Mesendoderm (in vitro differentiated cells): ENCODE measurements at regions not wholly inside any gene's neighbourhood (a gene's known extent, or its start where the extent isn't known, plus 50 kb on each side); places are given as distances from the start of the nearest gene placed in this dataset.

Experiments
- DNase-seq: peaks from one replicate; pipeline ENCODE4 v3.0.0; 2013
- H2AK5ac ChIP-seq: 2 replicates; pipeline ENCODE4 v1.6.1; 2013; ENCODE audit warnings: low read length, inconsistent platforms
- H2BK120ac ChIP-seq: 2 replicates; pipeline ENCODE4 v1.6.1; 2013; ENCODE audit warnings: low read depth, mild to moderate bottlenecking, low read length, moderate library complexity, mixed read lengths
- H2BK15ac ChIP-seq: replicated peaks from 2 replicates; pipeline ENCODE4 v1.6.1; 2013; ENCODE audit warnings: low read depth, mild to moderate bottlenecking, moderate library complexity
- H2BK5ac ChIP-seq: 2 replicates; pipeline ENCODE4 v1.6.1; 2013; ENCODE audit warnings: low read length, inconsistent platforms
- H3K18ac ChIP-seq: 2 replicates; pipeline ENCODE4 v1.6.1; 2013; ENCODE audit warnings: mild to moderate bottlenecking, low read length, mixed read lengths
- H3K23ac ChIP-seq: one replicate; pipeline ENCODE4 v1.6.1; 2013; ENCODE audit warnings: low read length
- H3K27ac ChIP-seq: 2 replicates; pipeline ENCODE4 v1.5.1; 2013; ENCODE audit warnings: low read depth, mild to moderate bottlenecking, inconsistent platforms, low read length, moderate library complexity
- H3K27me3 ChIP-seq: 2 replicates; pipeline ENCODE4 v1.6.1; 2013; ENCODE audit warnings: low read length, control low read depth, mild to moderate bottlenecking, inconsistent platforms; ENCODE audit not compliant: insufficient read depth, poor library complexity
- H3K36me3 ChIP-seq: 2 replicates; pipeline ENCODE4 v1.6.1; 2013; ENCODE audit warnings: low read length, inconsistent platforms; ENCODE audit not compliant: control insufficient read depth, insufficient read depth
- H3K4ac ChIP-seq: one replicate; pipeline ENCODE4 v1.6.1; 2013; ENCODE audit warnings: low read depth, mild to moderate bottlenecking, low read length, moderate library complexity
- H3K4me1 ChIP-seq: 2 replicates; pipeline ENCODE4 v1.6.1; 2013; ENCODE audit warnings: low read depth, low read length, inconsistent platforms; ENCODE audit not compliant: control insufficient read depth
- H3K4me2 ChIP-seq: 2 replicates; pipeline ENCODE4 v1.6.1; 2013; ENCODE audit warnings: low read length
- H3K4me3 ChIP-seq: 2 replicates; pipeline ENCODE4 v1.5.1; 2013; ENCODE audit warnings: mild to moderate bottlenecking, low read length
- H3K56ac ChIP-seq: one replicate; pipeline ENCODE4 v1.6.1; 2013; ENCODE audit warnings: low read length
- H3K79me1 ChIP-seq: 2 replicates; pipeline ENCODE4 v1.6.1; 2013; ENCODE audit warnings: low read length, inconsistent platforms
- H3K79me2 ChIP-seq: 2 replicates; pipeline ENCODE4 v1.6.1; 2013; ENCODE audit warnings: mild to moderate bottlenecking, low read length; ENCODE audit not compliant: control insufficient read depth, insufficient read depth
- H3K9ac ChIP-seq: 2 replicates; pipeline ENCODE4 v1.6.1; 2013; ENCODE audit warnings: low read length, inconsistent platforms
- H4K5ac ChIP-seq: one replicate; pipeline ENCODE4 v1.6.1; 2013; ENCODE audit warnings: low read length
- H4K8ac ChIP-seq: one replicate; pipeline ENCODE4 v1.6.1; 2013; ENCODE audit warnings: low read depth, mild to moderate bottlenecking, control low read depth, low read length, moderate library complexity
- WGBS: extraction: QIAGEN DNeasy Blood & Tissue Kit; methylation state at CpG from one replicate; pipeline ENCODE4 v1.1.7; 2013; ENCODE audit warnings: low lambda C conversion rate, missing lambda C conversion rate; ENCODE audit not compliant: insufficient coverage; ENCODE audit errors: extremely low coverage; 5-methylcytosine and 5-hydroxymethylcytosine counted together

- H3K79me2 ChIP-seq, result no peaks in the 10 kb centered on the region
- peak overlapping the region; percentile 32 for H3K9ac ChIP-seq
- H3K79me1 ChIP-seq, result no peaks in the 10 kb centered on the region
- H4K5ac ChIP-seq, result no peak overlapping the region
- no peak overlapping the region for H3K23ac ChIP-seq
- no peak overlapping the region for H2BK15ac ChIP-seq
- no peak overlapping the region for H3K4me2 ChIP-seq
- H3K4me1 ChIP-seq, result peaks cover 5% of the 10 kb centered on the region
- H2BK120ac ChIP-seq, result no peak overlapping the region
- H3K27me3 ChIP-seq, result no peaks in the 10 kb centered on the region
- H2BK5ac ChIP-seq, result peak overlapping the region; percentile 63
- no peaks in the 10 kb centered on the region for H3K36me3 ChIP-seq
- H3K4ac ChIP-seq, result no peak overlapping the region
- no peak overlapping the region for H3K18ac ChIP-seq
- H4K8ac ChIP-seq, result no peak overlapping the region
- peak overlapping the region; percentile 73 for H3K56ac ChIP-seq
- no CpG with 5 or more reads among the region's 14 CpGs for WGBS
- peak overlapping the region; percentile 69 for H2AK5ac ChIP-seq
- H3K27ac ChIP-seq, result no peak overlapping the region
- H3K4me3 ChIP-seq, result no peak overlapping the region
- peak; percentile 86 for DNase-seq
Observed at GRCh38 chr14:45526715-45527549, 273.9 kb upstream of the MIS18BP1 start.

DNA sequence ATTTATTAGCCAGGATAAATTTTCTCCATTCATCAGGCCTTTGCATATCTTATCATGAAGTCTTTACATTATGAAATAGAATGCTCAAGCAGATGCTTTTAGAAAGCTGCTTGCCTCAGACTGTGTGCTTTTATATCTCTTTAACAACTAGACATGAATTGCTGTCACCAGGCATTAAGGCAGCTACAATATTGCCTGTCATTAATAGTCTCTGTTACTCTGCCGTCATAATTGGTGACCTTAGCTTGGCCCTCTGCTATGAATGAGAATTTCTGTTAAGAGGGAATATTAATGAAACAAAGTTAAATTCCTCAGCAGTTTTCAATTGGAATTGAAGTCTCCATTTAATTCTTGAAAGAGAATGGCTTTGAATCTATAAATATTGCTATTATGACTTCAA, 266.8 kb upstream of the MIS18BP1 start:
- Histone ChIP-seq H3K79me1 (no peaks in the 10 kb centered on the region), H4K8ac (no peak overlapping the region), H3K56ac (no peak overlapping the region), H3K9ac (no peak overlapping the region), H2BK120ac (no peak overlapping the region), H3K4ac (no peak overlapping the region), H3K4me1 (no peaks in the 10 kb centered on the region), H3K36me3 (no peaks in the 10 kb centered on the region), H3K27ac (no peak overlapping the region), H2AK5ac (no peak overlapping the region), H2BK5ac (no peak overlapping the region), H2BK15ac (no peak overlapping the region), H3K23ac (no peak overlapping the region), H3K79me2 (no peaks in the 10 kb centered on the region), H4K5ac (no peak overlapping the region), H3K18ac (no peak overlapping the region), H3K4me2 (no peak overlapping the region), H3K27me3 (no peaks in the 10 kb centered on the region), H3K4me3 (no peak overlapping the region)
- no CpG with 5 or more reads among the region's 1 CpG for WGBS
- DNase-seq, result no peak

DNA sequence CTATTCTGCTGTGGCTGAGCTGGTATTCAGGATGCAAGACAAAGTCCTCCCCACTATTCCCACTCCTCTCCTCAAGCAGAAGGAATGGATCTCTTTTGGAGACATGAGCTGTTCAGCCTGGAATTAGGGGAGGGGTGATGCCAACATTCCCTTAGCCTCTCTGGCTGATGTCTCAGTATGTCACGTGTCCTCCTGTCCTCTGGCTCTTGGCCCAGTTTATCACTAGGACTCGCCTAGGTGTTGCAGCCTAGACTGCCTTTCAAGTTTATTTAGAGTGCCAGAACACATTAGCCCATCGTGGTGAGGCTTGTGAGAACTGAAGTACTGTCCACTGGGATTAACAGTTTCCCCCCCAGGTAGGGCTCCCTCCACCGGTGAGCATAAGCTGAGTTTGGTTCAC, 239.9 kb upstream of the MIS18BP1 start:
- Histone ChIP-seq H3K9ac (no peak overlapping the region), H3K79me2 (no peaks in the 10 kb centered on the region), H3K27ac (no peak overlapping the region), H3K4ac (no peak overlapping the region), H2BK120ac (no peak overlapping the region), H4K5ac (no peak overlapping the region), H2AK5ac (no peak overlapping the region), H4K8ac (no peak overlapping the region), H2BK15ac (no peak overlapping the region), H3K79me1 (no peaks in the 10 kb centered on the region), H3K4me3 (no peak overlapping the region), H3K4me2 (no peak overlapping the region), H3K18ac (peak overlapping the region; percentile 3), H3K27me3 (no peaks in the 10 kb centered on the region), H2BK5ac (no peak overlapping the region), H3K56ac (no peak overlapping the region), H3K4me1 (peaks cover 2% of the 10 kb centered on the region), H3K36me3 (no peaks in the 10 kb centered on the region), H3K23ac (no peak overlapping the region)
- no CpG with 5 or more reads among the region's 4 CpGs for WGBS
- peak; percentile 31 for DNase-seq

GRCh38 chr14:45491914-45492313, 238.9 kb upstream of the MIS18BP1 start:
- no peak overlapping the region for H4K5ac ChIP-seq
- H2BK15ac ChIP-seq, result no peak overlapping the region
- H2AK5ac ChIP-seq, result no peak overlapping the region
- H3K79me2 ChIP-seq, result no peaks in the 10 kb centered on the region
- H3K27ac ChIP-seq, result no peak overlapping the region
- H3K79me1 ChIP-seq, result no peaks in the 10 kb centered on the region
- no peak overlapping the region for H3K9ac ChIP-seq
- WGBS, result no CpG with 5 or more reads among the region's 3 CpGs
- H3K18ac ChIP-seq, result no peak overlapping the region
- no peak overlapping the region for H3K56ac ChIP-seq
- H3K27me3 ChIP-seq, result no peaks in the 10 kb centered on the region
- peaks cover 2% of the 10 kb centered on the region for H3K4me1 ChIP-seq
- H2BK5ac ChIP-seq, result no peak overlapping the region
- H4K8ac ChIP-seq, result no peak overlapping the region
- H3K23ac ChIP-seq, result no peak overlapping the region
- no peak overlapping the region for H3K4me3 ChIP-seq
- no peak overlapping the region for H3K4me2 ChIP-seq
- no peak for DNase-seq
- no peaks in the 10 kb centered on the region for H3K36me3 ChIP-seq
- H3K4ac ChIP-seq, result no peak overlapping the region
- no peak overlapping the region for H2BK120ac ChIP-seq

DNA sequence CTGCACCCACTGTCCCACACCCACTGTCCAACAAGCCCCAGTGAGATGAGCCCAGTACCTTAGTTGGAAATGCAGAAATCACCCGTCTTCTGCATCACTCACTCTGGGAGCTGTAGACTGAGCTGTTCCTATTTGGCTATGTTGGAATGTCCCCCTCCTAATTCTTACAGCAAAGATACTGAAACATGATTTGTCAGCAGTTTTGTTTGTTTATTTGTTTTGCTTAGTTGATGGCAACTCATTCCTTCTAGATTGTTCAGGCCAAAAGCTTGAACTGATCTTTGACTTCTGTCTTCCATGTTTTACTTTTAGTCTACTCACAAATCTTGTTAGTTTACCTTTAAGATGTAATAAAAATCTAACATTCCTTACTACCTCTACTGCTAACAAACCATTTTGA, 233.6 kb upstream of the MIS18BP1 start:
- WGBS, result no CpG with 5 or more reads among the region's 1 CpG
- H2BK120ac ChIP-seq, result no peak overlapping the region
- H3K4ac ChIP-seq, result no peak overlapping the region
- H4K8ac ChIP-seq, result no peak overlapping the region
- no peaks in the 10 kb centered on the region for H3K36me3 ChIP-seq
- no peak overlapping the region for H2BK5ac ChIP-seq
- no peak overlapping the region for H3K18ac ChIP-seq
- H2AK5ac ChIP-seq, result no peak overlapping the region
- no peak overlapping the region for H2BK15ac ChIP-seq
- no peaks in the 10 kb centered on the region for H3K4me1 ChIP-seq
- no peak overlapping the region for H4K5ac ChIP-seq
- no peaks in the 10 kb centered on the region for H3K79me1 ChIP-seq
- no peaks in the 10 kb centered on the region for H3K27me3 ChIP-seq
- H3K23ac ChIP-seq, result no peak overlapping the region
- H3K9ac ChIP-seq, result no peak overlapping the region
- H3K4me3 ChIP-seq, result no peak overlapping the region
- H3K79me2 ChIP-seq, result no peaks in the 10 kb centered on the region
- H3K56ac ChIP-seq, result no peak overlapping the region
- DNase-seq, result no peak
- no peak overlapping the region for H3K27ac ChIP-seq
- H3K4me2 ChIP-seq, result no peak overlapping the region

DNA sequence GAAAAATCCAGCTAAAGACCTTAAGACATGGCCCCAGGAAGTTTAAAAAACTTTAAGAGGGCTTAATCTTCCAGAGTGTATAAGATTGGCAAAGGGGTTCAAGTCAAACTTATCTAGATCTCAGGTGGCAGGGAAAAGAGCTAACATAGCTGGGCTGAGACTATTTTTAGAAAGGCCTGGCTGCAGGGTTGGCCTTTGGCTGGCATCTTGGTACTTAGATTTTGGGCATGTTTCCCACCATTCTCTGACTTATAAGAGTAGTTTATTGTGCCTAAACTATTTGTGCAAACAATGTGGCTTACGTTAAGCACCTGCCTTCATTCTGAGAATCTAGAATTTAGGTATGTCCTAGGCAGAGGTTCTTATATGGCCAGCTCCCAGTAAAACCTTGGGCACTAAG, 214.0 kb upstream of the MIS18BP1 start:
- Histone ChIP-seq H2BK5ac (no peak overlapping the region), H3K79me1 (no peaks in the 10 kb centered on the region), H2BK15ac (no peak overlapping the region), H2AK5ac (no peak overlapping the region), H3K27me3 (no peaks in the 10 kb centered on the region), H3K23ac (no peak overlapping the region), H3K56ac (no peak overlapping the region), H4K5ac (no peak overlapping the region), H4K8ac (no peak overlapping the region), H3K36me3 (no peaks in the 10 kb centered on the region), H3K9ac (no peak overlapping the region), H3K18ac (no peak overlapping the region), H3K27ac (no peak overlapping the region), H3K4me3 (no peak overlapping the region), H3K4me1 (no peaks in the 10 kb centered on the region), H3K4me2 (no peak overlapping the region), H3K79me2 (no peaks in the 10 kb centered on the region), H2BK120ac (no peak overlapping the region), H3K4ac (no peak overlapping the region)
- no peak for DNase-seq
- WGBS, result no CpG with 5 or more reads among the region's 1 CpG
